GM12872 (cell line): ENCODE measurements at regions not wholly inside any gene's neighbourhood (a gene's known extent, or its start where the extent isn't known, plus 50 kb on each side); places are given as distances from the start of the nearest gene placed in this dataset.

Source experiments
- CTCF ChIP-seq: IDR thresholded peaks from 3 replicates; pipeline ENCODE4 v1.5.1; 2011; ENCODE audit warnings: low read depth, mild to moderate bottlenecking, low read length, moderate library complexity; ENCODE audit not compliant: insufficient read depth

- TF ChIP-seq CTCF: no peak
Observed at GRCh38 chr6:49220293-49220692, 242.8 kb downstream of the MMUT start.

- no peak for TF ChIP-seq CTCF
Observed at GRCh38 chr6:49205526-49205925, 257.5 kb downstream of the MMUT start.

- TF ChIP-seq CTCF: no peak
Observed at GRCh38 chr6:49202924-49203536, 260.0 kb downstream of the MMUT start.

- no peak for TF ChIP-seq CTCF
Observed at GRCh38 chr6:49198015-49198414, 265.0 kb downstream of the MMUT start.

GRCh38 chr6:49155316-49155715 is 307.7 kb downstream of the MMUT start:
- TF ChIP-seq CTCF: no peak

GRCh38 chr6:49151957-49152356 is 311.1 kb downstream of the MMUT start:
- no peak for TF ChIP-seq CTCF

GRCh38 chr6:49151461-49151860 is 311.6 kb downstream of the MMUT start:
- TF ChIP-seq CTCF: no peak

GRCh38 chr6:49151033-49151432 is 312.0 kb downstream of the MMUT start:
- TF ChIP-seq CTCF: no peak
